ENCODE measurements at regions not wholly inside any gene's neighbourhood (a gene's known extent, or its start where the extent isn't known, plus 50 kb on each side); places are given as distances from the start of the nearest gene placed in this dataset.

DNA sequence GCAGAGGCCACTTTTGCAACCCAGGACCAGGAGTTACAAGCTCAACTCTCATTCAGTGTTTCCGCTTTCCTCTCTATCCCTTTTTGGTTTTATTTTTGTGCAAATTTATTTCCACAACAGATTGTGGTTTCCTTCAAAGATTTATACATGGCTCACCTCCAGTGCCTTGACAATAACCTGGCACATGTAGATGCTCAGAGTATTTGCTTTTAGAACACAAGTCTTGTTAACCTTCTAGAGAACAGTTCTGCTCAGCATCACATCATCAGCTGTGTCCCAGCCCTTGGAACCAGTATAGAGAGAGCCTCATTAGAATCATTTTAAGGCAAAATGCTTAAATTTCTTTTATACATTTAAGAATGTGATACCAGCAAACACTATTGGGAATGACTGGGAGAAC, 133.7 kb downstream of the TENT5C start:
- TF ChIP-seq, protein P1, sequence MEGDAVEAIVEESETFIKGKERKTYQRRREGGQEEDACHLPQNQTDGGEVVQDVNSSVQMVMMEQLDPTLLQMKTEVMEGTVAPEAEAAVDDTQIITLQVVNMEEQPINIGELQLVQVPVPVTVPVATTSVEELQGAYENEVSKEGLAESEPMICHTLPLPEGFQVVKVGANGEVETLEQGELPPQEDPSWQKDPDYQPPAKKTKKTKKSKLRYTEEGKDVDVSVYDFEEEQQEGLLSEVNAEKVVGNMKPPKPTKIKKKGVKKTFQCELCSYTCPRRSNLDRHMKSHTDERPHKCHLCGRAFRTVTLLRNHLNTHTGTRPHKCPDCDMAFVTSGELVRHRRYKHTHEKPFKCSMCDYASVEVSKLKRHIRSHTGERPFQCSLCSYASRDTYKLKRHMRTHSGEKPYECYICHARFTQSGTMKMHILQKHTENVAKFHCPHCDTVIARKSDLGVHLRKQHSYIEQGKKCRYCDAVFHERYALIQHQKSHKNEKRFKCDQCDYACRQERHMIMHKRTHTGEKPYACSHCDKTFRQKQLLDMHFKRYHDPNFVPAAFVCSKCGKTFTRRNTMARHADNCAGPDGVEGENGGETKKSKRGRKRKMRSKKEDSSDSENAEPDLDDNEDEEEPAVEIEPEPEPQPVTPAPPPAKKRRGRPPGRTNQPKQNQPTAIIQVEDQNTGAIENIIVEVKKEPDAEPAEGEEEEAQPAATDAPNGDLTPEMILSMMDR (IDR thresholded peaks at IDR 0.05) = no peak
- no peak for TF ChIP-seq POLR2A (IDR thresholded peaks at IDR 0.05)

All from lower leg skin (tissue), 3 donors.